GM19099 (cell line): ENCODE measurements at regions not wholly inside any gene's neighbourhood (a gene's known extent, or its start where the extent isn't known, plus 50 kb on each side); places are given as distances from the start of the nearest gene placed in this dataset.

Experiments
- POLR2A ChIP-seq: IDR thresholded peaks from 3 replicates; pipeline ENCODE4 v1.6.1; 2011; ENCODE audit warnings: low read depth; ENCODE audit not compliant: insufficient read length; ENCODE audit errors: extremely low read depth

- no peak for TF ChIP-seq POLR2A
Observed at GRCh38 chr22:22076932-22077703, 94.5 kb upstream of the TOP3B start.

- TF ChIP-seq POLR2A = no peak
Observed at GRCh38 chr22:22076361-22076760, 93.8 kb upstream of the TOP3B start.

- TF ChIP-seq POLR2A = no peak
Observed at GRCh38 chr22:22075382-22076163, 93.0 kb upstream of the TOP3B start.

GRCh38 chr22:22074634-22075381 lies 92.2 kb upstream of the TOP3B start:
- TF ChIP-seq POLR2A = no peak

GRCh38 chr22:22073769-22074561 lies 91.4 kb upstream of the TOP3B start:
- no peak for TF ChIP-seq POLR2A

GRCh38 chr22:22072169-22072836 lies 89.7 kb upstream of the TOP3B start:
- no peak for TF ChIP-seq POLR2A

GRCh38 chr22:22071455-22071854 lies 88.9 kb upstream of the TOP3B start:
- no peak for TF ChIP-seq POLR2A

GRCh38 chr22:22070371-22070824 lies 87.8 kb upstream of the TOP3B start:
- TF ChIP-seq POLR2A = no peak

- TF ChIP-seq POLR2A = no peak
Observed at GRCh38 chr22:22069450-22070370, 87.1 kb upstream of the TOP3B start.

GRCh38 chr22:22068657-22069056 lies 86.1 kb upstream of the TOP3B start:
- TF ChIP-seq POLR2A = no peak

GRCh38 chr22:22068025-22068424 lies 85.4 kb upstream of the TOP3B start:
- TF ChIP-seq POLR2A = no peak

- no peak for TF ChIP-seq POLR2A
Observed at GRCh38 chr22:22067192-22067591, 84.6 kb upstream of the TOP3B start.

GRCh38 chr22:22064580-22064979 lies 82.0 kb upstream of the TOP3B start:
- no peak for TF ChIP-seq POLR2A
